GM12878 (cell line): ENCODE measurements at regions not wholly inside any gene's neighbourhood (a gene's known extent, or its start where the extent isn't known, plus 50 kb on each side); places are given as distances from the start of the nearest gene placed in this dataset.

Experiments
- ATAC-seq: fragments of 200-7000 bp; cut with Tn5 transposase; 3 replicates; pipeline ENCODE4 v1.9.1; 2020; ENCODE audit warnings: mild to moderate bottlenecking, moderate library complexity
- BruUV-seq: library from RNA; stranded (reverse); fragments of 400-500 nt; replicated peaks from 2 replicates; lab custom pipeline; 2021; lab: Mats Ljungman, UMichigan
- CTCF ChIA-PET: fragments of 300-600 bp; sonication (Branson Sonifier 250); formaldehyde crosslinking; extraction: SDS; loops from one replicate; lab custom pipeline; 2021; ENCODE audit warnings: inconsistent platforms; lab: Yijun Ruan, JAX
- POLR2A ChIA-PET: fragments of 350-600 bp; formaldehyde crosslinking; extraction: SDS; loops from one replicate; lab custom pipeline; 2021; ENCODE audit warnings: inconsistent platforms; lab: Charles Lee
- RAD21 ChIA-PET: fragments of 300-600 bp; sonication (Branson Sonifier 250); formaldehyde crosslinking; loops from one replicate; lab custom pipeline; 2023; ENCODE audit warnings: antibody characterized with exemption; ENCODE audit not compliant: unreplicated experiment; lab: Charles Lee
- SMC1A ChIA-PET: fragments of 300-600 bp; sonication (Branson Sonifier 250); formaldehyde crosslinking; loops from one replicate; lab custom pipeline; 2023; ENCODE audit not compliant: unreplicated experiment, uncharacterized antibody; lab: Charles Lee
- DNase-seq: peaks from one replicate; pipeline ENCODE4 v3.0.0-alpha.2; 2011; ENCODE audit warnings: low read depth, low spot score
- FAIRE-seq: peaks from 3 replicates; lab custom pipeline; 2011; peaks lifted over from hg19 to GRCh38; lab: Jason Lieb, UNC
- H2AFZ ChIP-seq: 2 replicates; pipeline ENCODE4 v1.6.0; 2011; ENCODE audit warnings: low read depth, low read length, control low read depth; ENCODE audit not compliant: control insufficient read depth
- H3K27ac ChIP-seq: 2 replicates; pipeline ENCODE4 v1.5.1; 2011; ENCODE audit warnings: control low read depth; ENCODE audit not compliant: control insufficient read depth, insufficient read depth
- H3K27me3 ChIP-seq, 2 experiments: replicated peaks in 1 of 2; 2 replicates each; pipeline versions ENCODE4 v1.6.0 to v1.6.1; 2011; ENCODE audit warnings: low read length in 1 of 2; ENCODE audit not compliant: control insufficient read depth in 2 of 2, insufficient read depth in 2 of 2
- H3K36me3 ChIP-seq, 2 experiments: 2 replicates each; pipeline ENCODE4 v1.5.1; 2011; ENCODE audit warnings: low read length in 1 of 2; ENCODE audit not compliant: control insufficient read depth in 2 of 2, insufficient read depth in 2 of 2
- H3K4me1 ChIP-seq: 2 replicates; pipeline ENCODE4 v1.6.1; 2011; ENCODE audit warnings: mild to moderate bottlenecking, low read length, moderate library complexity, mixed read lengths; ENCODE audit not compliant: control insufficient read depth, insufficient read depth
- H3K4me2 ChIP-seq: 2 replicates; pipeline ENCODE4 v1.6.0; 2011; ENCODE audit warnings: control low read depth; ENCODE audit not compliant: control insufficient read depth, insufficient read depth
- H3K4me3 ChIP-seq: fragments of 200-600 bp; sonication (generic); 2 replicates; pipeline ENCODE4 v1.5.1; 2016
- H3K79me2 ChIP-seq: 2 replicates; pipeline ENCODE4 v1.6.0; 2011; ENCODE audit warnings: low read length; ENCODE audit not compliant: control insufficient read depth, insufficient read depth
- H3K9ac ChIP-seq: 2 replicates; pipeline ENCODE4 v1.8.0; 2011; ENCODE audit warnings: low read length, control low read depth, mixed read lengths; ENCODE audit not compliant: control insufficient read depth, insufficient read depth
- H3K9me3 ChIP-seq: replicated peaks from 3 replicates; pipeline ENCODE4 v1.5.1; 2011; ENCODE audit warnings: mild to moderate bottlenecking, low read length; ENCODE audit not compliant: control insufficient read depth, insufficient read depth
- H4K20me1 ChIP-seq: 2 replicates; pipeline ENCODE4 v1.6.0; 2011; ENCODE audit not compliant: control insufficient read depth, insufficient read depth
- ESRRA ChIP-seq: IDR thresholded peaks from 2 replicates; pipeline ENCODE4 v1.6.1; 2012; ENCODE audit warnings: mild to moderate bottlenecking, low read length, improper control_type of control experiment
- FOS ChIP-seq: IDR thresholded peaks from 3 replicates; pipeline ENCODE4 v1.6.1; 2011; ENCODE audit warnings: borderline replicate concordance; ENCODE audit not compliant: insufficient read length; ENCODE audit errors: extremely low read depth
- FOXM1 ChIP-seq: IDR thresholded peaks from 2 replicates; pipeline ENCODE4 v1.6.1; 2012; ENCODE audit warnings: low read depth, mild to moderate bottlenecking, inconsistent platforms, low read length, moderate library complexity
- HSF1 ChIP-seq: fragments of 150-350 bp; IDR thresholded peaks from 2 replicates; pipeline ENCODE4 v1.6.1; 2014; ENCODE audit warnings: mild to moderate bottlenecking, low read depth, low read length
- KDM1A ChIP-seq: fragments of 200-600 bp; sonication (generic); IDR thresholded peaks from 2 replicates; pipeline ENCODE4 v1.6.1; 2016; ENCODE audit warnings: borderline replicate concordance
- MLLT1 ChIP-seq: fragments of 450-650 bp; IDR thresholded peaks from 2 replicates; pipeline ENCODE4 v1.6.1; 2016; ENCODE audit warnings: mild to moderate bottlenecking
- NRF1 ChIP-seq: conservative IDR thresholded peaks from 2 replicates; pipeline ENCODE4 v1.6.1; 2011; ENCODE audit warnings: mild to moderate bottlenecking, low read depth, low read length, improper control_type of control experiment
- POLR2AphosphoS2 ChIP-seq: IDR thresholded peaks from 2 replicates; pipeline ENCODE4 v1.6.1; 2011; ENCODE audit warnings: low read depth, mild to moderate bottlenecking, low read length, improper control_type of control experiment, moderate library complexity
- RB1 ChIP-seq: fragments of 450-650 bp; formaldehyde crosslinking; IDR thresholded peaks from 2 replicates; pipeline ENCODE4 v1.6.1; 2017; ENCODE audit warnings: mild to moderate bottlenecking, borderline replicate concordance
- ZNF217 ChIP-seq: fragments of 450-650 bp; IDR thresholded peaks from 2 replicates; pipeline ENCODE4 v1.6.1; 2017; ENCODE audit warnings: antibody characterized with exemption, mild to moderate bottlenecking
- WGBS: methylation state at CpG from one replicate; pipeline ENCODE4 v1.1.6; 2016; ENCODE audit warnings: low lambda C conversion rate; ENCODE audit not compliant: insufficient replicate concordance, insufficient coverage; ENCODE audit errors: missing lambda C conversion rate; 5-methylcytosine and 5-hydroxymethylcytosine counted together
- in situ Hi-C: fragments of 300-500 bp; cut with MboI; formaldehyde crosslinking; loops from 9 replicates; pipeline ENCODE4 v1.14.3; 2018; ENCODE audit warnings: mixed read lengths
- intact Hi-C: fragments of 100-400 bp; cut with micrococcal nuclease; formaldehyde crosslinking; loops from one replicate; pipeline ENCODE4 v1.14.2; 2022; ENCODE audit not compliant: unreplicated experiment

GRCh38 chr11:95335989-95336388, 105.0 kb upstream of the SESN3 start:
- SMC1A ChIA-PET = interaction anchor here (1.7 to 2.7 kb wide), 2 partner anchors 104 to 184 kb away, joined by 8 to 9 read pairs; partner anchors contain the start of gene SESN3
- FAIRE-seq (no peak), DNase-seq (no peak), ATAC-seq (no peak)
- Histone ChIP-seq H2AFZ (no peak overlapping the region), H3K79me2 (no peaks in the 10 kb centered on the region), H3K4me2 (no peak overlapping the region), H3K36me3 (no peaks in the 10 kb centered on the region), H3K27me3 (no peaks in the 10 kb centered on the region), H3K9me3 (no peaks in the 10 kb centered on the region), H4K20me1 (no peaks in the 10 kb centered on the region), H3K27ac (no peak overlapping the region), H3K4me1 (peaks cover 6% of the 10 kb centered on the region), H3K4me3 (no peak overlapping the region), H3K9ac (no peak overlapping the region)
- BruUV-seq = no TSS peak
- WGBS = 89% methylated on average over 3 of the region's 3 CpGs
- RAD21 ChIA-PET = interaction anchor here (1.8 to 2.1 kb wide), 3 partner anchors 54 to 104 kb away, joined by 4 to 11 read pairs (median 5); partner anchors contain the start of gene SESN3
- TF ChIP-seq RB1 (no peak), NRF1 (no peak), FOS (no peak), ESRRA (no peak), KDM1A (no peak), ZNF217 (no peak), MLLT1 (no peak), HSF1 (no peak), FOXM1 (no peak), POLR2AphosphoS2 (no peak)
- CTCF ChIA-PET = no interaction called here
- POLR2A ChIA-PET = interaction anchor here (1.1 kb wide), 1 partner anchor 25 kb away, joined by 3 read pairs; no protein-coding TSS in a partner anchor
- in situ Hi-C loops (no loop called here), intact Hi-C loops (loop anchor here (5.0 kb wide), 2 partner anchors 89 to 104 kb away; partner anchors contain the start of gene SESN3)
